HEK293 (cell line): ENCODE measurements at regions not wholly inside any gene's neighbourhood (a gene's known extent, or its start where the extent isn't known, plus 50 kb on each side); places are given as distances from the start of the nearest gene placed in this dataset.

ENCODE experiments used
- CTCF ChIA-PET: fragments of 350-600 bp; formaldehyde crosslinking; extraction: SDS; loops from one replicate; lab custom pipeline; 2021; ENCODE audit warnings: antibody characterized with exemption; lab: Yijun Ruan, JAX
- POLR2A ChIA-PET: fragments of 300-600 bp; formaldehyde crosslinking; extraction: SDS; loops from one replicate; lab custom pipeline; 2020; ENCODE audit warnings: antibody characterized with exemption, inconsistent platforms; lab: Yijun Ruan, JAX
- H3K27ac ChIP-seq: fragments of 200-500 bp; sonication (Bioruptor generic); 2 replicates; pipeline ENCODE4 v1.5.1; 2014; ENCODE audit warnings: low read depth, low read length, control low read depth, inconsistent platforms; ENCODE audit errors: extremely low read depth
- H3K36me3 ChIP-seq, 2 experiments: fragments of 200-500 bp in 1 of 2; sonication (Bioruptor generic) in 1 of 2; 1 replicate in 1 of 2; 2 replicates in 1 of 2; pipeline ENCODE4 v1.5.1; 2014 to 2017; ENCODE audit warnings: inconsistent platforms in 2 of 2, low read length in 2 of 2; ENCODE audit not compliant: control insufficient read depth in 2 of 2, insufficient read depth in 1 of 2
- H3K4me1 ChIP-seq: fragments of 200-500 bp; sonication (Bioruptor generic); 2 replicates; pipeline ENCODE4 v1.5.1; 2014; ENCODE audit warnings: mild to moderate bottlenecking, low read length, inconsistent platforms; ENCODE audit not compliant: control insufficient read depth, insufficient read depth
- H3K4me3 ChIP-seq: 2 replicates; pipeline ENCODE4 v1.5.1; 2011; ENCODE audit warnings: low read depth, mild to moderate bottlenecking, control low read depth, low read length, moderate library complexity
- H3K9me3 ChIP-seq: fragments of 200-500 bp; sonication (Bioruptor generic); 2 replicates; pipeline ENCODE4 v1.5.1; 2014; ENCODE audit warnings: low read depth, low read length, inconsistent platforms; ENCODE audit not compliant: control insufficient read depth, insufficient read depth
- BCL11B ChIP-seq: fragments of 450-650 bp; formaldehyde crosslinking; IDR thresholded peaks from 2 replicates; pipeline ENCODE4 v1.5.1; 2016; ENCODE audit warnings: low read depth, missing biosample characterization, missing genetic modification characterization
- FEZF1 ChIP-seq: fragments of 450-650 bp; formaldehyde crosslinking; IDR thresholded peaks from 2 replicates; pipeline ENCODE4 v1.5.1; 2016; ENCODE audit warnings: missing biosample characterization, missing genetic modification characterization
- GLIS2 ChIP-seq: fragments of 450-650 bp; formaldehyde crosslinking; IDR thresholded peaks from 2 replicates; pipeline ENCODE4 v1.5.1; 2016; ENCODE audit warnings: missing biosample characterization, missing genetic modification characterization
- KLF16 ChIP-seq: fragments of 450-650 bp; formaldehyde crosslinking; IDR thresholded peaks from 2 replicates; pipeline ENCODE4 v1.5.1; 2017; ENCODE audit warnings: missing biosample characterization, missing genetic modification characterization
- PRDM10 ChIP-seq: fragments of 450-650 bp; formaldehyde crosslinking; IDR thresholded peaks from 2 replicates; pipeline ENCODE4 v1.5.1; 2016; ENCODE audit warnings: missing biosample characterization, missing genetic modification characterization
- SCRT2 ChIP-seq: fragments of 450-650 bp; formaldehyde crosslinking; IDR thresholded peaks from 2 replicates; pipeline ENCODE4 v1.5.1; 2016; ENCODE audit warnings: missing biosample characterization, missing genetic modification characterization
- TCF7L2 ChIP-seq: IDR thresholded peaks from 2 replicates; pipeline ENCODE4 v1.6.1; 2011; ENCODE audit warnings: low read depth, mild to moderate bottlenecking, inconsistent platforms, low read length, moderate library complexity, borderline replicate concordance
- ZBTB21 ChIP-seq: fragments of 450-650 bp; formaldehyde crosslinking; IDR thresholded peaks from 2 replicates; pipeline ENCODE4 v1.5.1; 2017; ENCODE audit warnings: missing biosample characterization, missing genetic modification characterization
- ZFHX2 ChIP-seq: fragments of 450-650 bp; formaldehyde crosslinking; conservative IDR thresholded peaks from 2 replicates; pipeline ENCODE4 v1.5.1; 2016; ENCODE audit warnings: missing biosample characterization, missing genetic modification characterization
- ZFP37 ChIP-seq: fragments of 450-650 bp; formaldehyde crosslinking; IDR thresholded peaks from 2 replicates; pipeline ENCODE4 v1.5.1; 2016; ENCODE audit warnings: missing biosample characterization, missing genetic modification characterization
- ZNF146 ChIP-seq: fragments of 450-650 bp; formaldehyde crosslinking; IDR thresholded peaks from 2 replicates; pipeline ENCODE4 v1.5.1; 2016; ENCODE audit warnings: missing biosample characterization, missing genetic modification characterization
- ZNF211 ChIP-seq: fragments of 450-650 bp; formaldehyde crosslinking; IDR thresholded peaks from 2 replicates; pipeline ENCODE4 v1.5.1; 2016; ENCODE audit warnings: low read depth, missing biosample characterization, missing genetic modification characterization
- ZNF324 ChIP-seq: fragments of 450-650 bp; formaldehyde crosslinking; IDR thresholded peaks from 2 replicates; pipeline ENCODE4 v1.5.1; 2016; ENCODE audit warnings: missing biosample characterization, missing genetic modification characterization
- ZNF398 ChIP-seq: fragments of 450-650 bp; formaldehyde crosslinking; IDR thresholded peaks from 2 replicates; pipeline ENCODE4 v1.5.1; 2017; ENCODE audit warnings: missing biosample characterization, missing genetic modification characterization
- ZNF518A ChIP-seq: fragments of 450-650 bp; formaldehyde crosslinking; conservative IDR thresholded peaks from 2 replicates; pipeline ENCODE4 v1.5.1; 2016; ENCODE audit warnings: low read depth, missing biosample characterization, missing genetic modification characterization
- ZNF548 ChIP-seq: fragments of 450-650 bp; formaldehyde crosslinking; IDR thresholded peaks from 2 replicates; pipeline ENCODE4 v1.5.1; 2016; ENCODE audit warnings: missing biosample characterization, missing genetic modification characterization
- ZNF621 ChIP-seq: fragments of 450-650 bp; formaldehyde crosslinking; IDR thresholded peaks from 2 replicates; pipeline ENCODE4 v1.5.1; 2017; ENCODE audit warnings: missing biosample characterization, missing genetic modification characterization
- ZNF747 ChIP-seq: fragments of 450-650 bp; formaldehyde crosslinking; IDR thresholded peaks from 2 replicates; pipeline ENCODE4 v1.5.1; 2016; ENCODE audit warnings: missing biosample characterization, missing genetic modification characterization
- ZNF785 ChIP-seq: fragments of 450-650 bp; formaldehyde crosslinking; IDR thresholded peaks from 2 replicates; pipeline ENCODE4 v1.5.1; 2016; ENCODE audit warnings: missing biosample characterization, missing genetic modification characterization
- TF ChIP-seq, protein P1 (sequence below): fragments of 450-650 bp; formaldehyde crosslinking; IDR thresholded peaks from 2 replicates; pipeline ENCODE4 v1.5.1; 2016; ENCODE audit warnings: missing biosample characterization, missing genetic modification characterization

GRCh38 chr17:34727601-34728000, 148.2 kb downstream of the TMEM132E start:
- Histone ChIP-seq H3K4me1 (no peaks in the 10 kb centered on the region), H3K4me3 (no peak overlapping the region), H3K27ac (no peak overlapping the region), H3K36me3 (no peaks in the 10 kb centered on the region), H3K9me3 (no peaks in the 10 kb centered on the region)
- POLR2A ChIA-PET = no interaction called here
- no peak for TF ChIP-seq ZFHX2
- TF ChIP-seq TCF7L2 = no peak
- no peak for TF ChIP-seq ZNF146 (tag by site-specific recombination)
- no peak for TF ChIP-seq ZNF398 (tag by site-specific recombination)
- no peak for TF ChIP-seq GLIS2 (tag by site-specific recombination)
- TF ChIP-seq ZNF324 (tag by site-specific recombination) = no peak
- TF ChIP-seq ZFP37 (tag by site-specific recombination) = no peak
- TF ChIP-seq ZNF621 (tag by site-specific recombination) = no peak
- no peak for TF ChIP-seq KLF16 (tag by site-specific recombination)
- TF ChIP-seq, all 188 proteins: peak for 0
- CTCF ChIA-PET = no interaction called here

DNA sequence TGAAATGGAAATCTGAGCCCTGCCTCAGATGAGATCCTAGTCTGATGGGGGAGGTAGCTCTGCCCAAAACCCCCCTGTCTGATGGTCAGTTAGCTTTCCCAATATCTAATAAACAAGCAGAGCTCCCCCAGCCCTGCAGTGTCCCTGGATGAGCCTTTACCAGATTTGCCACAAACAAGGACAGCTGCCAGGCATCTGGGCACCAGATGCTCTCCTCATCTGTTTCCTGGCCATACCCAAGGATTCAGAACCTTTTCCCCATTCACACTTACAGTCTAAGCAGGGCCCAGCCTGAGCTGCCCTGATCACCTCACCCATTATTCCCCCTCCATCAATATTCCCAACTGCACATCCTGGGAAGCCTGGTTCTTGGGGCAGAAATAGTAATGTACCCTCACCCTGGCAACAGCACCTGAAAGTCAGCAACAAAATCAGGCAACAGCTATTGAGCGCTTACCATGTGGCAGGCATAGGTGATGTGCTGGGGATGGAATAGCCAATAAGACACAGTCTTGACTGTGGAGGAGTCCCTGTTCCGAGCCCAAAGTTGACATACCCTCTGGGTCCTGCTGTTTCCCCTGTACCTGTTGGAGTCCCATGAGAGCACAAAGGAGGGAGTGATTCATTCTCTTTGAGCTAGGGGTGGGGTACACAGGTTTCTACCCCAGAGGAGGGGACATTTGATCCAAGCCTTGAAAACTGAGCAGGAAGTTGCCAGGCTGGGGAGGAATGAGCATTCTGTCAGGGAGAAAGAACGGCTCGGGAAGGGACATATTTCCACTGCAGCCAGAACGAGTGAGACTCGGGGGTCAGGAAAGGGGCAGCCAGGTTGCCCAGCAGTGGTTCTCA, 147.4 kb downstream of the TMEM132E start:
- CTCF ChIA-PET = no interaction called here
- Histone ChIP-seq H3K4me3 (no peak overlapping the region), H3K27ac (no peak overlapping the region), H3K36me3 (no peaks in the 10 kb centered on the region), H3K9me3 (no peaks in the 10 kb centered on the region), H3K4me1 (no peaks in the 10 kb centered on the region)
- TF ChIP-seq BCL11B (tag by site-specific recombination) (no peak), PRDM10 (no peak), ZNF785 (tag by site-specific recombination) (no peak), ZBTB21 (no peak)
- POLR2A ChIA-PET = no interaction called here

DNA sequence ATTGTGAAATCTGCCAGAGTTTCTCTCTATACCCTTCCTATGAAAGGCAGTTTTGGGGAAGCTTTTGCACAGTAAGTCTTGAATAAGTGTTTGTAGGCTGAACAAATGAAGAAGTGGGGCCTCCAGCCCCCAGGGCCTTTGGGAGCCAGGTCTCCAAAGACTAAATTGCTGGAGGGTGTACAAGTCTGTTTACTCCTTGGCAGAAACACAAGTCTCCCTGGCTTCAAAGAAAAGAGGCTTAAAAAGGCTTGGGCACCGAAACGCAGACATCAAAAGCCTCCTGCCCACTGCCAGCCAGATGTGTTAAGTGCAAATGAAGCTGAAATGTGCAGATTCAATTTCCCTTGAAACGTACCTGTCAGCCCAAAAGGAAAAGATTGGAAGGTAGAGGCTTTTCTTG, 146.3 kb downstream of the TMEM132E start:
- Histone ChIP-seq H3K4me1 (no peaks in the 10 kb centered on the region), H3K4me3 (no peak overlapping the region), H3K27ac (no peak overlapping the region), H3K9me3 (no peaks in the 10 kb centered on the region), H3K36me3 (no peaks in the 10 kb centered on the region)
- POLR2A ChIA-PET = no interaction called here
- CTCF ChIA-PET = no interaction called here
- no peak for TF ChIP-seq ZNF548 (tag by site-specific recombination)
- no peak for TF ChIP-seq ZNF211
- no peak for TF ChIP-seq ZNF518A (tag by site-specific recombination)
- TF ChIP-seq FEZF1 (tag by site-specific recombination) = no peak
- no peak for TF ChIP-seq SCRT2 (tag by site-specific recombination)
- TF ChIP-seq, protein P1, sequence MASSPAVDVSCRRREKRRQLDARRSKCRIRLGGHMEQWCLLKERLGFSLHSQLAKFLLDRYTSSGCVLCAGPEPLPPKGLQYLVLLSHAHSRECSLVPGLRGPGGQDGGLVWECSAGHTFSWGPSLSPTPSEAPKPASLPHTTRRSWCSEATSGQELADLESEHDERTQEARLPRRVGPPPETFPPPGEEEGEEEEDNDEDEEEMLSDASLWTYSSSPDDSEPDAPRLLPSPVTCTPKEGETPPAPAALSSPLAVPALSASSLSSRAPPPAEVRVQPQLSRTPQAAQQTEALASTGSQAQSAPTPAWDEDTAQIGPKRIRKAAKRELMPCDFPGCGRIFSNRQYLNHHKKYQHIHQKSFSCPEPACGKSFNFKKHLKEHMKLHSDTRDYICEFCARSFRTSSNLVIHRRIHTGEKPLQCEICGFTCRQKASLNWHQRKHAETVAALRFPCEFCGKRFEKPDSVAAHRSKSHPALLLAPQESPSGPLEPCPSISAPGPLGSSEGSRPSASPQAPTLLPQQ (tag by site-specific recombination) = no peak
- TF ChIP-seq ZNF747 (tag by site-specific recombination) = no peak
